Erythroblast (primary cell): ENCODE measurements at regions not wholly inside any gene's neighbourhood (a gene's known extent, or its start where the extent isn't known, plus 50 kb on each side); places are given as distances from the start of the nearest gene placed in this dataset.

Experiments
- GATA1 ChIP-seq: IDR thresholded peaks from 2 replicates; pipeline ENCODE4 v1.6.1; 2011; ENCODE audit warnings: low read depth, mild to moderate bottlenecking, control low read depth, low read length, moderate library complexity
- POLR2A ChIP-seq: IDR thresholded peaks from 2 replicates; pipeline ENCODE4 v1.6.1; 2011; ENCODE audit warnings: mild to moderate bottlenecking, low read length

DNA sequence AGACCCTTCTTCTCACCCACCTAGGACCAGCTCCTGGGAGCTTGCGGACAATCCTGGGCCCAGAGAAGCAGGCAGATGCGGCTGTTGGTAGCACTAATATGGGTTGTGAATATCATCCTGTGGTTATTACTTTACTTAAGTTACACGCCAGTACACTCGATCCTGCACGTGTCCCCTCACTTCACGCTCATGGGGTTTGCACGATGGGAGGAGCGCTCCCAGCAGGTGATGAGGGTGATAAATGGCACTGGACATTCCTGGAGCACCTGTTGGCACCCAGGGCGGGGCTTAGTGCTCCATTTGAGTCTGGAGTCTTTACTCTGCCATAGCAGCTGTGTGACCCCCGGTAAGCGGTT lies 335.1 kb downstream of the PREX1 start:
- TF ChIP-seq POLR2A (no peak), GATA1 (no peak)
